ENCODE measurements at regions not wholly inside any gene's neighbourhood (a gene's known extent, or its start where the extent isn't known, plus 50 kb on each side); places are given as distances from the start of the nearest gene placed in this dataset.

DNA sequence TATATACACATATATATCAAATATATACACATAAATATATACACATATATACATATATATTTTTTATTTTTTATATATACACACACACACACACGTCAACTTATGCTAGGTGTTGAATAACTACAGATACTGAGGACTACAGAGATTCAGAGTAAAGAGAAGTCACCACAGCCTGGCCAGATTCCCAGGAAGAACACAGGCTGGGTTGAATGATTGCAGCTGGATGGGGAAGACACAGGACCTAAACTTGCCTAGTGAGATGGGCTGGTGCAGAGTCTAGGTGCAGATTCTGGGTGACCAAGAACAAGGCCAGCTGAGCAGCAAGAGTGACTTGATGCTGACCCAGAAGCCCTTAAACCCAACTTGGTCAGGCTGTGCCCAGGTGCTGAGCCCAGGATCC lies 241.3 kb downstream of the KCTD12 start:
- Mint-ChIP-seq H3K4me3 (ENCODE audit: low read depth) (no peak overlapping the region), H3K4me1 (ENCODE audit: low read depth) (peaks cover 2% of the 10 kb centered on the region), H3K9me3 (ENCODE audit: low read depth) (no peaks in the 10 kb centered on the region), H3K27me3 (peaks cover 15% of the 10 kb centered on the region), H3K27ac (no peak overlapping the region), H3K36me3 (ENCODE audit: insufficient read depth) (no peaks in the 10 kb centered on the region)
- TF ChIP-seq CTCF (IDR thresholded peaks at IDR 0.05; ENCODE audit: unreplicated experiment), result no peak
- DNase-seq (ENCODE audit: low spot score, unreplicated experiment), result no peak

GRCh38 chr13:76643596-76643995 lies 242.6 kb downstream of the KCTD12 start:
- Mint-ChIP-seq H3K27me3 (peaks cover 18% of the 10 kb centered on the region), H3K36me3 (ENCODE audit: insufficient read depth) (no peaks in the 10 kb centered on the region), H3K9me3 (ENCODE audit: low read depth) (no peaks in the 10 kb centered on the region), H3K4me1 (ENCODE audit: low read depth) (peaks cover 2% of the 10 kb centered on the region), H3K4me3 (ENCODE audit: low read depth) (no peak overlapping the region), H3K27ac (no peak overlapping the region)
- DNase-seq (ENCODE audit: low spot score, unreplicated experiment), result no peak
- no peak for TF ChIP-seq CTCF (IDR thresholded peaks at IDR 0.05; ENCODE audit: unreplicated experiment)

- no peak overlapping the region for H3K27ac Mint-ChIP-seq
- H3K27me3 Mint-ChIP-seq, result peaks cover 19% of the 10 kb centered on the region
- no peak for TF ChIP-seq CTCF (IDR thresholded peaks at IDR 0.05; ENCODE audit: unreplicated experiment)
- H3K4me1 Mint-ChIP-seq (ENCODE audit: low read depth), result peaks cover 2% of the 10 kb centered on the region
- no peaks in the 10 kb centered on the region for H3K36me3 Mint-ChIP-seq (ENCODE audit: insufficient read depth)
- no peak for DNase-seq (ENCODE audit: low spot score, unreplicated experiment)
- H3K9me3 Mint-ChIP-seq (ENCODE audit: low read depth), result no peaks in the 10 kb centered on the region
- H3K4me3 Mint-ChIP-seq (ENCODE audit: low read depth), result no peak overlapping the region
Observed at GRCh38 chr13:76641056-76641455, 245.1 kb downstream of the KCTD12 start.

GRCh38 chr13:76638882-76639281 lies 247.3 kb downstream of the KCTD12 start:
- peaks cover 22% of the 10 kb centered on the region for H3K27me3 Mint-ChIP-seq
- TF ChIP-seq CTCF (IDR thresholded peaks at IDR 0.05; ENCODE audit: unreplicated experiment), result no peak

GRCh38 chr13:76638181-76638580 lies 248.0 kb downstream of the KCTD12 start:
- no peak for TF ChIP-seq CTCF (IDR thresholded peaks at IDR 0.05; ENCODE audit: unreplicated experiment)
- Mint-ChIP-seq H3K27me3 (peaks cover 24% of the 10 kb centered on the region), H3K36me3 (ENCODE audit: insufficient read depth) (no peaks in the 10 kb centered on the region), H3K4me3 (ENCODE audit: low read depth) (no peak overlapping the region), H3K9me3 (ENCODE audit: low read depth) (no peaks in the 10 kb centered on the region), H3K4me1 (ENCODE audit: low read depth) (peaks cover 2% of the 10 kb centered on the region), H3K27ac (no peak overlapping the region)
- no peak for DNase-seq (ENCODE audit: low spot score, unreplicated experiment)

More at GRCh38 chr13:76638882-76639281, 247.3 kb downstream of the KCTD12 start:
- Mint-ChIP-seq H3K27ac (no peak overlapping the region), H3K36me3 (ENCODE audit: insufficient read depth) (no peaks in the 10 kb centered on the region), H3K9me3 (ENCODE audit: low read depth) (no peaks in the 10 kb centered on the region), H3K4me3 (ENCODE audit: low read depth) (no peak overlapping the region), H3K4me1 (ENCODE audit: low read depth) (peaks cover 2% of the 10 kb centered on the region)
- no peak for DNase-seq (ENCODE audit: low spot score, unreplicated experiment)
